GM12892 (cell line): ENCODE measurements at regions not wholly inside any gene's neighbourhood (a gene's known extent, or its start where the extent isn't known, plus 50 kb on each side); places are given as distances from the start of the nearest gene placed in this dataset.

Source experiments
- DNase-seq: peaks from one replicate; pipeline ENCODE4 v3.0.0; 2011; ENCODE audit not compliant: insufficient read length
- FAIRE-seq: peaks from 2 replicates; lab custom pipeline; 2011; peaks lifted over from hg19 to GRCh38; lab: Jason Lieb, UNC
- POLR2A ChIP-seq: IDR thresholded peaks from 2 replicates; pipeline ENCODE4 v1.6.1; 2011; ENCODE audit warnings: low read depth, low read length, control low read depth
- POLR2AphosphoS5 ChIP-seq: IDR thresholded peaks from 2 replicates; pipeline ENCODE4 v1.6.1; 2011; ENCODE audit warnings: low read depth, low read length, control low read depth
- TAF1 ChIP-seq: IDR thresholded peaks from 2 replicates; pipeline ENCODE4 v1.6.1; 2011; ENCODE audit warnings: low read depth, mild to moderate bottlenecking, control low read depth, low read length, borderline replicate concordance

GRCh38 chr2:234579231-234579962, 82.5 kb upstream of the ARL4C start:
- DNase-seq = no peak
- no peak for TF ChIP-seq TAF1
- no peak for TF ChIP-seq POLR2AphosphoS5
- TF ChIP-seq POLR2A = no peak
- FAIRE-seq = no peak

GRCh38 chr2:234578389-234578788, 81.5 kb upstream of the ARL4C start:
- DNase-seq = no peak
- TF ChIP-seq POLR2A (no peak), POLR2AphosphoS5 (no peak), TAF1 (no peak)
- FAIRE-seq = no peak

- no peak for FAIRE-seq
- DNase-seq = no peak
- TF ChIP-seq TAF1 (no peak), POLR2AphosphoS5 (no peak), POLR2A (no peak)
Observed at GRCh38 chr2:234577191-234577590, 80.3 kb upstream of the ARL4C start.

- FAIRE-seq (no peak), DNase-seq (no peak)
- TF ChIP-seq POLR2A = no peak
- TF ChIP-seq POLR2AphosphoS5 = no peak
- TF ChIP-seq TAF1 = no peak
Observed at GRCh38 chr2:234571620-234572407, 74.9 kb upstream of the ARL4C start.

GRCh38 chr2:234570476-234570875, 73.6 kb upstream of the ARL4C start:
- no peak for TF ChIP-seq TAF1
- no peak for TF ChIP-seq POLR2A
- TF ChIP-seq POLR2AphosphoS5 = no peak
- no peak for DNase-seq
- no peak for FAIRE-seq

GRCh38 chr2:234569776-234570430, 73.0 kb upstream of the ARL4C start:
- DNase-seq (no peak), FAIRE-seq (no peak)
- no peak for TF ChIP-seq POLR2AphosphoS5
- no peak for TF ChIP-seq TAF1
- no peak for TF ChIP-seq POLR2A

GRCh38 chr2:234566622-234567021, 69.7 kb upstream of the ARL4C start:
- FAIRE-seq (no peak), DNase-seq (no peak)
- no peak for TF ChIP-seq TAF1
- TF ChIP-seq POLR2A = no peak
- TF ChIP-seq POLR2AphosphoS5 = no peak

- no peak for FAIRE-seq
- TF ChIP-seq POLR2A = no peak
- no peak for TF ChIP-seq TAF1
- no peak for TF ChIP-seq POLR2AphosphoS5
- DNase-seq = no peak
Observed at GRCh38 chr2:234565842-234566619, 69.2 kb upstream of the ARL4C start.

- TF ChIP-seq POLR2A (no peak), TAF1 (no peak), POLR2AphosphoS5 (no peak)
- no peak for FAIRE-seq
- DNase-seq = no peak
Observed at GRCh38 chr2:234565201-234565600, 68.3 kb upstream of the ARL4C start.

GRCh38 chr2:234564699-234565098, 67.8 kb upstream of the ARL4C start:
- DNase-seq (no peak), FAIRE-seq (no peak)

More at GRCh38 chr2:234564699-234565098, 67.8 kb upstream of the ARL4C start:
- TF ChIP-seq POLR2AphosphoS5 (no peak), POLR2A (no peak), TAF1 (no peak)
